ENCODE measurements at regions not wholly inside any gene's neighbourhood (a gene's known extent, or its start where the extent isn't known, plus 50 kb on each side); places are given as distances from the start of the nearest gene placed in this dataset.

DNA sequence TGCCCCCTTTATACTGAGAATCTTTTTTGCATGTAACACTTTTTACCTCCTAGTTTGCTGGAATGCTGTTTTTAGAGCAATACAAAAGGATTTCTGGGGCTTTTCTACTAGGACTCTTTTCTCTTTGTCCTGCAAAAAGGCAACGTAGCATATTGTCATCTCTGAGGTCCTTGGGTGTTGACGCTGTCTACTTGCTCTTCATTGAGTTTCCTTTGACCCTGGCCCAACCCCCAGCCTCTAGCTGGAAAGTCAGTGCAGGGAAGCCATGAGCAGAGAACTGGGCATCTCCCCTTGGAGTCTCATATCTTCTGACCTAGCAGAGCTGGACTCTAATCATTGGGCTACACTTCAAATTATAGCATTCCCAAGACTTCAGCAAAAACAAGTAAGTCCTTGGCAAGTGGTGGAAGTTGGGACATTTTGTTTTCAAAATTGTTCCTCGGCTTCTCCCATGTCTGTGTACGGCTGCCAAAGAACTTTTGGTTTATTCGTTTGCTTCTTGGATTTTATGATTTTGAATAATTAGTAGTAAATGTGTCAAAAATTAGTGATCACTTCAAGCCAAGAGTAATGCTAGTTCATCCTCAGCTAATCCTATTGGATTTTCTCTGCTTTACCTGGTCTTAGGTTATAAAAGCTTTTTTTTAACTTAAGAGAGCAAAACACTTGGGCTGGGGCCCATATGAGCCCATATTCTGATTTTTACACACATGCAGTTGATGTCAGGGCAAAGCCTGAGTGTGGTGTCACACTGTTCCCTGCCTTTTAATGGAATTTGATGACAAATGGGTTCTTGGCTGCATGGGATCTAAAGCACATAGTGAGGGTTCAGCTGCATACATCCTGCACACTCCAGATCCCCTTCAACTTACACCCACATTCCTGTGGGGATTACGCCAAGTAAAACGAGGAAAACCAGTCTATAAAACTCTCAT lies 419.5 kb upstream of the C2CD4B start:
- peak overlapping the region in 1 of 12 donors; percentile 25 for H3K27ac ChIP-seq
- peak in 1 of 4 donors; percentile 58 for ATAC-seq
- intact Hi-C loops (cut with DNase I) = no loop called here

DNA sequence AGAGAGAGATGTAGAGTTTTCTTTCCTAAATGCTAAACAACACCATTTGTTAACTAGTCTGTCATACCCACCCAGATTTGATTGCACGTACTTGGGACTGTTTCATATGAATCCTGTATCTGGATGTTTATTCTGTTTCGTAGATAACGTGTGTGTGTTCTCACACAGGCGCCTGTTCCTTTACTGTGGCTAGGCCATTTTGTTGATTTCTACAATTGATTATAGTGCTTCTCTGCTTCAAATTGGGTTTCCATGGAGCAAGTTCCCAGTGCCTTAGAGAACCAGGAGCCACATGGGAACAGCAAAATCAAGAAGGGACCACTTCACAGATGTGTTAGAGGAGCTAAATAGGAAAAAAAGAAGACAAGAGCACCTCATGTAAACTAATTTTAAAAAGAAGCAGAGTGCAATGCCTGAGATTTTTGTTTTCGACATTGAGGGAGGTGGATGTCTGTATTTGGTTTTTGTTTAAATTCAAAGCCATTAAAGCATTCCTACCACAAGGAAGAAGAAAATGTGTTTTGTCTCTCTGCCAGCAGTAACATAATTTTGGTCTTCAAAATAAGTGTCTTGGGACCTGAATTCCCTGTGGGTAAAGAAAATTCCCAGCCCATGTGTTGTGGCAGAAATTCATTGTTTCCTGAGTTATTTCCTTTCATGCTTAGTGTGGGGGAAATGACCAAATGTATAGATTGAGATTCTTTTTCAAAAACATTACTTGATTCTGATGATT lies 424.0 kb upstream of the C2CD4B start:
- ATAC-seq (no peak), DNase-seq (no peak)
- Histone ChIP-seq H3K27ac (no peak overlapping the region), H3K4me1 (peaks cover 0 to 29% (median 7%) of the 10 kb centered on the region in 12 donors), H3K9me3 (no peaks in the 10 kb centered on the region), H3K4me3 (no peak overlapping the region), H3K27me3 (no peaks in the 10 kb centered on the region), H3K36me3 (peaks cover 0 to 7% (median 0%) of the 10 kb centered on the region in 9 donors)
- 76 to 87% (median 82%) methylated on average over 5 of the region's 5 CpGs for whole genome bisulfite sequencing, 4 donors
- no peak for TF ChIP-seq POLR2A (IDR thresholded peaks at IDR 0.05)
- TF ChIP-seq, protein P1, sequence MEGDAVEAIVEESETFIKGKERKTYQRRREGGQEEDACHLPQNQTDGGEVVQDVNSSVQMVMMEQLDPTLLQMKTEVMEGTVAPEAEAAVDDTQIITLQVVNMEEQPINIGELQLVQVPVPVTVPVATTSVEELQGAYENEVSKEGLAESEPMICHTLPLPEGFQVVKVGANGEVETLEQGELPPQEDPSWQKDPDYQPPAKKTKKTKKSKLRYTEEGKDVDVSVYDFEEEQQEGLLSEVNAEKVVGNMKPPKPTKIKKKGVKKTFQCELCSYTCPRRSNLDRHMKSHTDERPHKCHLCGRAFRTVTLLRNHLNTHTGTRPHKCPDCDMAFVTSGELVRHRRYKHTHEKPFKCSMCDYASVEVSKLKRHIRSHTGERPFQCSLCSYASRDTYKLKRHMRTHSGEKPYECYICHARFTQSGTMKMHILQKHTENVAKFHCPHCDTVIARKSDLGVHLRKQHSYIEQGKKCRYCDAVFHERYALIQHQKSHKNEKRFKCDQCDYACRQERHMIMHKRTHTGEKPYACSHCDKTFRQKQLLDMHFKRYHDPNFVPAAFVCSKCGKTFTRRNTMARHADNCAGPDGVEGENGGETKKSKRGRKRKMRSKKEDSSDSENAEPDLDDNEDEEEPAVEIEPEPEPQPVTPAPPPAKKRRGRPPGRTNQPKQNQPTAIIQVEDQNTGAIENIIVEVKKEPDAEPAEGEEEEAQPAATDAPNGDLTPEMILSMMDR (IDR thresholded peaks at IDR 0.05) = no peak
- intact Hi-C loops (cut with DNase I) = no loop called here

More for the DNA sequence above, 419.5 kb upstream of the C2CD4B start:
- Histone ChIP-seq H3K4me3 (no peak overlapping the region), H3K4me1 (peaks cover 0 to 9% (median 0%) of the 10 kb centered on the region in 12 donors), H3K9me3 (no peaks in the 10 kb centered on the region), H3K36me3 (no peaks in the 10 kb centered on the region), H3K27me3 (no peaks in the 10 kb centered on the region)
- TF ChIP-seq, protein P1 (IDR thresholded peaks at IDR 0.05) = no peak
- TF ChIP-seq POLR2A (IDR thresholded peaks at IDR 0.05) = no peak
- no peak for DNase-seq
- 78 to 87% (median 85%) methylated on average over 7 of the region's 7 CpGs for WGBS, 4 donors

DNA sequence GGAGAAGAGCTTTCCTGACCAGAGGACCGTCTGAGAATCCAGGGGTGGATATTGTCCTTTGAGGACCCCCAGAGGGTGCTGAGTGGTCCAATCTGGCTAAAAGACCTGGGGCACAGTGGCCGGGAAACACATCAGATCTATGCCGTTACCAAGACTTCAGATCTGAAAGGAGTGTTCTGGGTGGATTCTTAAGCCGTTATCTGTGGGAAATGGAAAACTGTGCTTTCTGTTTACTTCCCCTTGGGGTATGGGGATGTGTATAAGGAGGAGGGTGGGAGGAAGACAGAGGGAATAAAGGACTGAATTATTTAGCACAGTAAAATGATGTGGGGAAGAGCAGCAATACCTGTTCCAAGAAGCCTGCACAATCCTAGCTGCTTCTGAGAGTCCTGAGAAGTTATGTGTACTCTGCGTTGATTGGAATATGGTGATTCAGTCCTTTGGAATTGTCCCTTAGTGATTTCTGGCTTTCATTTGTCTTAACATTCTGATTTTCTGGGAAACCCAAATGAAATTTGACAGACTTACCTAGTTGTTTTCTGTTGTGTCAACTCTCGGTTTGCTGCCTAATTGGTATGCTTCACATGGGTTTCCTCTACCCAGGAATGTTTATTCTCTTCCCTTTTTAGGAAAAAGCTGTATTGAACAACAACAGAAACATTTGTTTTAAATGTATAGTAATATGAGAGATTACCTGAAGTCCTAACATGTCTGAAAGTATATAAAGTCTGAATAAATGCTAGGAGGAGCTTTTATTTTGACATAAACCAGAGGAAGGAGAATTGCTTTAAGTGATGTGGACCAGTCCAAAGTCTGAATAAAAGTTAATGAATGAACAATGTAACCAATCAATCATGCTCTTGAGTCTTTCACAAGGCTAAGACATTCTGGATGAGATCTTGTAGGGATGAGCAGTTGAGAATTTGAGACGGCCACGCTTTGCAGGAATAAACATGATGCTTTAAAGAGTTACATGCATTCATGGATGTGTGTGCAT lies 427.1 kb upstream of the C2CD4B start:
- Histone ChIP-seq H3K36me3 (peaks cover 0 to 7% (median 0%) of the 10 kb centered on the region in 9 donors), H3K4me3 (no peak overlapping the region), H3K9me3 (no peaks in the 10 kb centered on the region), H3K27ac (no peak overlapping the region), H3K27me3 (no peaks in the 10 kb centered on the region), H3K4me1 (peaks cover 0 to 29% (median 7%) of the 10 kb centered on the region in 12 donors)
- DNase-seq (no peak), ATAC-seq (peak in 2 of 4 donors; percentile 29 to 54)
- WGBS, 4 donors = 74 to 83% (median 81%) methylated on average over 8 of the region's 8 CpGs
- intact Hi-C loops (cut with DNase I) = no loop called here
- TF ChIP-seq POLR2A (IDR thresholded peaks at IDR 0.05) = no peak
- TF ChIP-seq, protein P1 (IDR thresholded peaks at IDR 0.05) = no peak

Measured in heart left ventricle (tissue), 16 donors.